A673 (cell line): ENCODE measurements at regions not wholly inside any gene's neighbourhood (a gene's known extent, or its start where the extent isn't known, plus 50 kb on each side); places are given as distances from the start of the nearest gene placed in this dataset.

Experiments used
- BruUV-seq: library from RNA; stranded (reverse); fragments of 400-500 nt; replicated peaks from 2 replicates; lab custom pipeline; 2021; lab: Mats Ljungman, UMichigan
- CTCF ChIA-PET: fragments of 300-600 bp; sonication (Branson Sonifier 250); formaldehyde crosslinking; loops from one replicate; lab custom pipeline; 2022; ENCODE audit warnings: antibody characterized with exemption; lab: Charles Lee
- POLR2A ChIA-PET: fragments of 300-600 bp; sonication (Branson Sonifier 250); formaldehyde crosslinking; loops from one replicate; lab custom pipeline; 2022; ENCODE audit warnings: antibody characterized with exemption; ENCODE audit not compliant: low non-redundant PET; lab: Charles Lee
- DNase-seq: peaks from one replicate; pipeline ENCODE4 v3.0.0-alpha.2; 2015; ENCODE audit warnings: low spot score
- H3K27ac ChIP-seq: fragments of 200-600 bp; sonication (generic); 2 replicates; pipeline ENCODE4 v1.5.1; 2016; ENCODE audit warnings: mixed run types, low read depth, mild to moderate bottlenecking, mixed read lengths, antibody characterized with exemption, low read length; ENCODE audit not compliant: poor library complexity, severe bottlenecking
- H3K27me3 ChIP-seq: fragments of 200-600 bp; sonication (generic); replicated peaks from 2 replicates; pipeline ENCODE4 v1.6.1; 2017; ENCODE audit warnings: mixed run types, low read depth, mild to moderate bottlenecking, mixed read lengths, antibody characterized with exemption, low read length; ENCODE audit not compliant: insufficient read depth, poor library complexity
- H3K36me3 ChIP-seq: fragments of 200-600 bp; sonication (generic); 2 replicates; pipeline ENCODE4 v1.6.1; 2016; ENCODE audit warnings: mixed run types, mild to moderate bottlenecking, mixed read lengths, antibody characterized with exemption, low read length; ENCODE audit not compliant: insufficient read depth, poor library complexity, severe bottlenecking
- H3K4me1 ChIP-seq: fragments of 200-600 bp; sonication (generic); 2 replicates; pipeline ENCODE4 v1.6.1; 2017; ENCODE audit warnings: mixed run types, mild to moderate bottlenecking, mixed read lengths, antibody characterized with exemption, low read length; ENCODE audit not compliant: insufficient read depth, poor library complexity, severe bottlenecking
- H3K4me3 ChIP-seq: fragments of 200-600 bp; sonication (generic); 2 replicates; pipeline ENCODE4 v1.5.1; 2016; ENCODE audit warnings: low read depth, mixed run types, mild to moderate bottlenecking, mixed read lengths, low read length; ENCODE audit not compliant: poor library complexity, severe bottlenecking
- H3K9me3 ChIP-seq: fragments of 200-600 bp; sonication (generic); 2 replicates; pipeline ENCODE4 v1.6.1; 2016; ENCODE audit warnings: mixed run types, low read depth, mild to moderate bottlenecking, mixed read lengths, antibody characterized with exemption, low read length; ENCODE audit not compliant: poor library complexity, severe bottlenecking
- EZH2 ChIP-seq: fragments of 200-600 bp; sonication (generic); IDR thresholded peaks from 2 replicates; pipeline ENCODE4 v1.6.1; 2017; ENCODE audit warnings: borderline replicate concordance, low read depth, mild to moderate bottlenecking, mixed read lengths, antibody characterized with exemption, low read length; ENCODE audit not compliant: poor library complexity, severe bottlenecking
- intact Hi-C: fragments of 100-400 bp; cut with micrococcal nuclease; formaldehyde crosslinking; loops from one replicate; pipeline ENCODE4 v1.10.0; 2022; ENCODE audit not compliant: unreplicated experiment
- TF ChIP-seq, protein P1 (sequence below): fragments of 300-800, 200-600 bp; sonication (generic); conservative IDR thresholded peaks from 2 replicates; pipeline ENCODE4 v1.5.1; 2017; ENCODE audit warnings: low read depth, mild to moderate bottlenecking, antibody characterized with exemption, low read length, moderate library complexity, mixed read lengths

DNA sequence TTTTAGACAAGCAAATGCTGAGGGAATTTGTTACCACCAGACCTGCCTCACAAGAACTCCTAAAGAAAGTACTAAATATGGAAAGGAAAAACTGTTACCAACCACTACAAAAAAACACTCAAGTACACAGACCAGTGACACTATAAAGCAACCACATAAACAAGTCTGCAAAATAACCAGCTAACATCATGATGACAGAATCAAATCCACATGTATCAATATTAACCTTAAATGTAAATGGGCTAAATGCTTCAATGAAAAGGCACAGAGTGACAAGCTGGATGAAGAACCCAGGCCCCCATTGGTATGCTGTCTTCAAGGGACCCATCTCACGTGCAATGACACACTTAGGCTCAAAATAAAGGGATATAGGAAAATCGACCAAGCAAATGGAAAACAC lies 529.9 kb upstream of the CAMK1G start:
- no peaks in the 10 kb centered on the region for H3K27me3 ChIP-seq
- ChIA-PET POLR2A (no interaction called here), CTCF (interaction anchor here (0.6 kb wide), 1 partner anchor 14 kb away, joined by 8 read pairs; no protein-coding TSS in a partner anchor)
- no peak for TF ChIP-seq EZH2
- TF ChIP-seq, protein P1, sequence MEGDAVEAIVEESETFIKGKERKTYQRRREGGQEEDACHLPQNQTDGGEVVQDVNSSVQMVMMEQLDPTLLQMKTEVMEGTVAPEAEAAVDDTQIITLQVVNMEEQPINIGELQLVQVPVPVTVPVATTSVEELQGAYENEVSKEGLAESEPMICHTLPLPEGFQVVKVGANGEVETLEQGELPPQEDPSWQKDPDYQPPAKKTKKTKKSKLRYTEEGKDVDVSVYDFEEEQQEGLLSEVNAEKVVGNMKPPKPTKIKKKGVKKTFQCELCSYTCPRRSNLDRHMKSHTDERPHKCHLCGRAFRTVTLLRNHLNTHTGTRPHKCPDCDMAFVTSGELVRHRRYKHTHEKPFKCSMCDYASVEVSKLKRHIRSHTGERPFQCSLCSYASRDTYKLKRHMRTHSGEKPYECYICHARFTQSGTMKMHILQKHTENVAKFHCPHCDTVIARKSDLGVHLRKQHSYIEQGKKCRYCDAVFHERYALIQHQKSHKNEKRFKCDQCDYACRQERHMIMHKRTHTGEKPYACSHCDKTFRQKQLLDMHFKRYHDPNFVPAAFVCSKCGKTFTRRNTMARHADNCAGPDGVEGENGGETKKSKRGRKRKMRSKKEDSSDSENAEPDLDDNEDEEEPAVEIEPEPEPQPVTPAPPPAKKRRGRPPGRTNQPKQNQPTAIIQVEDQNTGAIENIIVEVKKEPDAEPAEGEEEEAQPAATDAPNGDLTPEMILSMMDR, result no peak
- DNase-seq, result no peak
- no peaks in the 10 kb centered on the region for H3K36me3 ChIP-seq
- H3K4me1 ChIP-seq, result no peaks in the 10 kb centered on the region
- H3K27ac ChIP-seq, result no peak overlapping the region
- no peak overlapping the region for H3K4me3 ChIP-seq
- H3K9me3 ChIP-seq, result no peaks in the 10 kb centered on the region
- intact Hi-C loops, result no loop called here
- no TSS peak for BruUV-seq

DNA sequence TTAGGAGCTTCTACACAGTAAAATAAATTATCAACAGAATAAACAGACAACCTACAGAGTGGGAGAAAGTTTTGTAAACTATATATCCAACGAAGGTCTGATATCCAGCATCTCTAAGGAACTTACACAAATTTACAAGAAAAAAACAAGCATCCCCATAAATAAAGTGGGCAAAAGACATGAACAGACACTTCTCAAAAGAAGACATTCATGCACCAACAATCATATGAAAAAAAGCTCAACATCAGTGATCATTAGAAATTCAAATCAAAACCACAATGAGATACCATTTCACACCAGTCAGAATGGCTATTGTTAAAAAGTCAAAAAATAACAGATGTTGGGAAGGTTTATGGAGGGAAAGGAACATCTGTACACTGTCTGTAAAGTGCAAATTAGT lies 526.4 kb upstream of the CAMK1G start:
- ChIA-PET POLR2A (no interaction called here), CTCF (no interaction called here)
- no TSS peak for BruUV-seq
- no peaks in the 10 kb centered on the region for H3K4me1 ChIP-seq
- no peaks in the 10 kb centered on the region for H3K9me3 ChIP-seq
- H3K27me3 ChIP-seq, result peaks cover 11% of the 10 kb centered on the region
- no peak overlapping the region for H3K4me3 ChIP-seq
- no peaks in the 10 kb centered on the region for H3K36me3 ChIP-seq
- intact Hi-C loops, result no loop called here
- DNase-seq, result no peak
- no peak overlapping the region for H3K27ac ChIP-seq
- TF ChIP-seq, protein P1, result no peak
- TF ChIP-seq EZH2, result no peak

DNA sequence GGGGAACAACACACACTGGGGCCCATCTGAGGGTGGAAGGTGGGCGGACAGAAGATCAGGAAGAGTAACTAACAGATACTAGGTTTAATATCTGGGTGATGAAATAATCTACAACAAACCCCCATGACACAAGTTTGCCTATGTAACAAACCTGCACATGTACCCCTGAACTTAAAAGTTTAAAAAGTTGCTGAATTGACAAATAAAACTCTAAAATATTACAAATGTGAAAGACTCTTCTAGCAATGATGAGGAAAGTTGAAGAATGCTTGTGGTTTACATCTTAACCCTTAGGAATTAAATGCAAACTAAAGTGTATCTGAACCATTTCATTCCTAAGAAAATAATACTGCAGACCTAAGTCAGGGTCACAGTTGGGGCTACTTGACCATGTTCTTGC lies 525.6 kb upstream of the CAMK1G start:
- no TSS peak for BruUV-seq
- CTCF ChIA-PET, result no interaction called here
- peaks cover 11% of the 10 kb centered on the region for H3K27me3 ChIP-seq
- H3K4me1 ChIP-seq, result no peaks in the 10 kb centered on the region
- no peak for DNase-seq
- TF ChIP-seq EZH2, result no peak
- TF ChIP-seq, protein P1, result no peak
- no peak overlapping the region for H3K4me3 ChIP-seq
- POLR2A ChIA-PET, result no interaction called here
- no peaks in the 10 kb centered on the region for H3K36me3 ChIP-seq
- H3K9me3 ChIP-seq, result no peaks in the 10 kb centered on the region
- no peak overlapping the region for H3K27ac ChIP-seq
- intact Hi-C loops, result no loop called here
